H9 (cell line): ENCODE measurements at regions not wholly inside any gene's neighbourhood (a gene's known extent, or its start where the extent isn't known, plus 50 kb on each side); places are given as distances from the start of the nearest gene placed in this dataset.

Source experiments
- DNase-seq: peaks from one replicate; pipeline ENCODE4 v3.0.0-alpha.2; 2017
- H2AFZ ChIP-seq: one replicate; pipeline ENCODE4 v1.6.1; 2013; ENCODE audit warnings: mild to moderate bottlenecking, low read length, control low read depth, moderate library complexity
- H2AK5ac ChIP-seq: 2 replicates; pipeline ENCODE4 v1.6.1; 2013; ENCODE audit warnings: low read length, control low read depth, mixed read lengths; ENCODE audit not compliant: insufficient read length
- H2BK120ac ChIP-seq: one replicate; pipeline ENCODE4 v1.6.1; 2013; ENCODE audit warnings: low read depth, mild to moderate bottlenecking, low read length, control low read depth, inconsistent platforms; ENCODE audit not compliant: poor library complexity, severe bottlenecking
- H2BK12ac ChIP-seq: 2 replicates; pipeline ENCODE4 v1.6.1; 2013; ENCODE audit warnings: low read length, control low read depth, mixed read lengths, low read depth; ENCODE audit not compliant: insufficient read length
- H2BK15ac ChIP-seq: 2 replicates; pipeline ENCODE4 v1.6.1; 2013; ENCODE audit warnings: low read depth, low read length, control low read depth
- H2BK20ac ChIP-seq: one replicate; pipeline ENCODE4 v1.6.1; 2013; ENCODE audit warnings: low read depth, mild to moderate bottlenecking, low read length, control low read depth, inconsistent platforms; ENCODE audit not compliant: poor library complexity, severe bottlenecking
- H2BK5ac ChIP-seq: 2 replicates; pipeline ENCODE4 v1.6.1; 2013; ENCODE audit warnings: low read length, control low read depth, mixed read lengths; ENCODE audit not compliant: insufficient read length
- H3K14ac ChIP-seq: 2 replicates; pipeline ENCODE4 v1.6.1; 2013; ENCODE audit warnings: low read length, control low read depth; ENCODE audit not compliant: insufficient read depth
- H3K18ac ChIP-seq: 2 replicates; pipeline ENCODE4 v1.6.1; 2013; ENCODE audit warnings: low read depth, mild to moderate bottlenecking, mixed read lengths, low read length, control low read depth; ENCODE audit not compliant: insufficient read length
- H3K23ac ChIP-seq: 2 replicates; pipeline ENCODE4 v1.6.1; 2013; ENCODE audit warnings: low read length, control low read depth, mixed read lengths, low read depth; ENCODE audit not compliant: insufficient read length
- H3K23me2 ChIP-seq: 2 replicates; pipeline ENCODE4 v1.6.1; 2013; ENCODE audit warnings: low read depth, mild to moderate bottlenecking, mixed read lengths, low read length, control low read depth; ENCODE audit not compliant: insufficient read length, poor library complexity, severe bottlenecking
- H3K27ac ChIP-seq: 2 replicates; pipeline ENCODE4 v1.5.1; 2013; ENCODE audit warnings: low read length, control low read depth, mixed read lengths, low read depth; ENCODE audit not compliant: insufficient read length
- H3K27me3 ChIP-seq: 2 replicates; pipeline ENCODE4 v1.6.1; 2013; ENCODE audit warnings: low read length, control low read depth, inconsistent platforms; ENCODE audit not compliant: insufficient read depth
- H3K4ac ChIP-seq: 2 replicates; pipeline ENCODE4 v1.6.1; 2013; ENCODE audit warnings: low read depth, mild to moderate bottlenecking, control low read depth, inconsistent platforms, low read length, moderate library complexity
- H3K4me1 ChIP-seq: 2 replicates; pipeline ENCODE4 v1.6.1; 2013; ENCODE audit warnings: low read length, control low read depth, inconsistent platforms; ENCODE audit not compliant: insufficient read depth
- H3K4me2 ChIP-seq: 2 replicates; pipeline ENCODE4 v1.6.1; 2013; ENCODE audit warnings: low read length, control low read depth, mixed read lengths; ENCODE audit not compliant: insufficient read length, insufficient read depth
- H3K56ac ChIP-seq: 2 replicates; pipeline ENCODE4 v1.6.1; 2013; ENCODE audit warnings: low read depth, mild to moderate bottlenecking, mixed read lengths, low read length, control low read depth; ENCODE audit not compliant: insufficient read length
- H3K79me1 ChIP-seq: 2 replicates; pipeline ENCODE4 v1.6.1; 2013; ENCODE audit warnings: low read depth, mild to moderate bottlenecking, moderate library complexity, low read length, control low read depth, inconsistent platforms; ENCODE audit not compliant: insufficient read depth, poor library complexity, severe bottlenecking
- H3K79me2 ChIP-seq: 2 replicates; pipeline ENCODE4 v1.6.1; 2013; ENCODE audit warnings: low read length, control low read depth, inconsistent platforms; ENCODE audit not compliant: insufficient read depth
- H3K9ac ChIP-seq: 2 replicates; pipeline ENCODE4 v1.6.1; 2013; ENCODE audit warnings: low read length, control low read depth, mixed read lengths; ENCODE audit not compliant: insufficient read length; ENCODE audit errors: extremely low read depth
- H3K9me3 ChIP-seq: one replicate; pipeline ENCODE4 v1.6.1; 2013; ENCODE audit warnings: low read depth, low read length, inconsistent platforms; ENCODE audit not compliant: control insufficient read depth
- H3T11ph ChIP-seq: one replicate; pipeline ENCODE4 v1.6.1; 2013; ENCODE audit warnings: mild to moderate bottlenecking, low read length, control low read depth, inconsistent platforms
- H4K20me1 ChIP-seq: one replicate; pipeline ENCODE4 v1.6.1; 2013; ENCODE audit not compliant: control insufficient read depth, insufficient read length, insufficient read depth
- H4K5ac ChIP-seq: 2 replicates; pipeline ENCODE4 v1.6.1; 2013; ENCODE audit warnings: low read depth, mild to moderate bottlenecking, mixed read lengths, low read length, control low read depth; ENCODE audit not compliant: insufficient read length
- H4K8ac ChIP-seq: replicated peaks from 2 replicates; pipeline ENCODE4 v1.6.1; 2013; ENCODE audit warnings: low read length, control low read depth, mixed read lengths, low read depth; ENCODE audit not compliant: insufficient read length
- H4K91ac ChIP-seq: 2 replicates; pipeline ENCODE4 v1.6.1; 2013; ENCODE audit warnings: low read depth, mild to moderate bottlenecking, moderate library complexity, mixed read lengths, low read length, control low read depth; ENCODE audit not compliant: insufficient read length
- H3K27ac Mint-ChIP-seq, 3 experiments: 2 replicates in 2 of 3; 3 replicates in 1 of 3; pipeline ENCODE4 v1.8.0; 2020 to 2021; ENCODE audit warnings: mixed read lengths in 3 of 3, mild to moderate bottlenecking in 1 of 3, moderate library complexity in 1 of 3
- H3K27me3 Mint-ChIP-seq: 2 replicates; pipeline ENCODE4 v1.8.0; 2021; ENCODE audit warnings: low read depth, mild to moderate bottlenecking, moderate library complexity, mixed read lengths
- H3K36me3 Mint-ChIP-seq, 3 experiments: 2 replicates in 2 of 3; 3 replicates in 1 of 3; pipeline ENCODE4 v1.8.0; 2020 to 2021; ENCODE audit warnings: low read depth in 3 of 3, mixed read lengths in 3 of 3; ENCODE audit not compliant: insufficient read depth in 1 of 3
- H3K4me1 Mint-ChIP-seq, 2 experiments: 2 replicates each; pipeline ENCODE4 v1.8.0; 2020; ENCODE audit warnings: mixed read lengths in 2 of 2
- H3K4me3 Mint-ChIP-seq, 2 experiments: 2 replicates in 1 of 2; 3 replicates in 1 of 2; pipeline ENCODE4 v1.8.0; 2020 to 2021; ENCODE audit warnings: mild to moderate bottlenecking in 2 of 2, mixed read lengths in 2 of 2, moderate library complexity in 1 of 2
- H3K9me3 Mint-ChIP-seq, 2 experiments: 2 replicates in 1 of 2; 3 replicates in 1 of 2; pipeline ENCODE4 v1.8.0; 2020; ENCODE audit warnings: mild to moderate bottlenecking in 2 of 2, mixed read lengths in 2 of 2, moderate library complexity in 1 of 2
- WGBS: extraction: QIAGEN DNeasy Blood & Tissue Kit; methylation state at CpG from one replicate; pipeline ENCODE4 v1.1.7; 2013; ENCODE audit warnings: missing lambda C conversion rate, low lambda C conversion rate, mixed read lengths; ENCODE audit not compliant: insufficient read length; ENCODE audit errors: extremely low coverage; 5-methylcytosine and 5-hydroxymethylcytosine counted together
- TF ChIP-seq, protein P1 (sequence below): fragments of 200-600 bp; sonication (generic); conservative IDR thresholded peaks from 3 replicates; pipeline ENCODE4 v1.8.0; 2021; ENCODE audit warnings: antibody characterized with exemption, mild to moderate bottlenecking

DNA sequence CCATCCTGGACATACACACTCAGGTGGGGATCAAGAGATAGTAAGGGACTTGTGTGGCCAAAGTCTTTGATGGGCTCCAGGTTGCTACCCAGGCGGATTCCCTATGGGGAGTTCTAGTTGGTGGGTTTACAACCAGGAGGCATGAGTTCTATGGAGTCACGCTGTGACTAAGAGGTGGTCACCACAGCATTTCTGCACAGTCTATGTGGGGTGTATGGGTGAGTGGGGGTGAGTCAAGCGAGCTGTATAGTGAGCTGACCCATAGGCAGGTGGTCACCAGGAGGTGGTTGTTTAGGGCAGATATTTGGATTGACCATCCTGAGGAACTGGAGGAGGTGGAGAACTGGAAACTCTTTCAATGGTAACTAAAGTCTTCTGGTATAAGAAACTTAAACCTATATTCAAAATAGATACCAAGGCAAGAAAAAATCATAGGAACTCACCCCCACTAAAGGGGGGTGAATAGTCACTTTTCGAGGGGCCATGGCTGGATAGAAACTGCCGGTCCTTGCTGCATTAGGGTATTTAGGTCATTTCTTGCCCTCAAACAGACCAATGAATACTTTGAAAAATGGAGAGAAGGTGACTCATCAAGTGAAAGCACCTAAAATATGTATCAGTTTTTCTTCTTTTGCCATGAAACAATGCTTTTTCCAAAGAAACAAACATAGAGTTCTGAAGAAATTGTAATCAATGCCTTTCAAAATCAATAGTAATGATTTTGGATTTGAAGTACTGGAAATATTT, 84.3 kb upstream of the NRN1 start:
- Histone ChIP-seq H3K79me1 (no peaks in the 10 kb centered on the region), H4K5ac (no peak overlapping the region), H3K79me2 (no peaks in the 10 kb centered on the region), H2BK20ac (no peak overlapping the region), H3T11ph (no peak overlapping the region), H2BK15ac (no peak overlapping the region), H3K23ac (no peak overlapping the region), H2AK5ac (no peak overlapping the region), H3K9ac (no peak overlapping the region), H3K23me2 (no peaks in the 10 kb centered on the region), H3K56ac (no peak overlapping the region), H4K91ac (no peak overlapping the region), H3K14ac (no peak overlapping the region), H2BK5ac (no peak overlapping the region), H2AFZ (no peak overlapping the region), H2BK12ac (no peak overlapping the region), H4K8ac (no peak overlapping the region), H3K4ac (no peak overlapping the region), H3K27ac (no peak overlapping the region), H3K27me3 (no peaks in the 10 kb centered on the region), H2BK120ac (no peak overlapping the region), H3K18ac (no peak overlapping the region), H4K20me1 (no peaks in the 10 kb centered on the region), H3K9me3 (no peaks in the 10 kb centered on the region), H3K4me1 (no peaks in the 10 kb centered on the region), H3K4me2 (no peak overlapping the region)
- Mint-ChIP-seq H3K9me3 (no peaks in the 10 kb centered on the region), H3K4me3 (no peak overlapping the region), H3K27me3 (peaks cover 13% of the 10 kb centered on the region), H3K27ac (no peak overlapping the region), H3K4me1 (no peaks in the 10 kb centered on the region), H3K36me3 (no peaks in the 10 kb centered on the region; a peak in 1 of 7 replicates)
- no peak for DNase-seq
- WGBS: no CpG with 5 or more reads among the region's 5 CpGs
- TF ChIP-seq, protein P1, sequence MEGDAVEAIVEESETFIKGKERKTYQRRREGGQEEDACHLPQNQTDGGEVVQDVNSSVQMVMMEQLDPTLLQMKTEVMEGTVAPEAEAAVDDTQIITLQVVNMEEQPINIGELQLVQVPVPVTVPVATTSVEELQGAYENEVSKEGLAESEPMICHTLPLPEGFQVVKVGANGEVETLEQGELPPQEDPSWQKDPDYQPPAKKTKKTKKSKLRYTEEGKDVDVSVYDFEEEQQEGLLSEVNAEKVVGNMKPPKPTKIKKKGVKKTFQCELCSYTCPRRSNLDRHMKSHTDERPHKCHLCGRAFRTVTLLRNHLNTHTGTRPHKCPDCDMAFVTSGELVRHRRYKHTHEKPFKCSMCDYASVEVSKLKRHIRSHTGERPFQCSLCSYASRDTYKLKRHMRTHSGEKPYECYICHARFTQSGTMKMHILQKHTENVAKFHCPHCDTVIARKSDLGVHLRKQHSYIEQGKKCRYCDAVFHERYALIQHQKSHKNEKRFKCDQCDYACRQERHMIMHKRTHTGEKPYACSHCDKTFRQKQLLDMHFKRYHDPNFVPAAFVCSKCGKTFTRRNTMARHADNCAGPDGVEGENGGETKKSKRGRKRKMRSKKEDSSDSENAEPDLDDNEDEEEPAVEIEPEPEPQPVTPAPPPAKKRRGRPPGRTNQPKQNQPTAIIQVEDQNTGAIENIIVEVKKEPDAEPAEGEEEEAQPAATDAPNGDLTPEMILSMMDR: no peak
